GM19240 (cell line): ENCODE measurements at regions not wholly inside any gene's neighbourhood (a gene's known extent, or its start where the extent isn't known, plus 50 kb on each side); places are given as distances from the start of the nearest gene placed in this dataset.

ENCODE experiments used
- DNase-seq: peaks from one replicate; pipeline ENCODE4 v3.0.0; 2011; ENCODE audit warnings: low spot score; ENCODE audit not compliant: insufficient read length

- DNase-seq: no peak
Observed at GRCh38 chr5:155952486-155953089, 374.4 kb upstream of the SGCD start.

- DNase-seq: no peak
Observed at GRCh38 chr5:155953335-155953734, 373.6 kb upstream of the SGCD start.

- no peak for DNase-seq
Observed at GRCh38 chr5:155954701-155955445, 372.1 kb upstream of the SGCD start.

- DNase-seq: no peak
Observed at GRCh38 chr5:155957884-155958283, 369.1 kb upstream of the SGCD start.

GRCh38 chr5:155959082-155959481, 367.9 kb upstream of the SGCD start:
- DNase-seq: no peak

- DNase-seq: no peak
Observed at GRCh38 chr5:155960177-155960576, 366.8 kb upstream of the SGCD start.

- DNase-seq: no peak
Observed at GRCh38 chr5:155969537-155969936, 357.4 kb upstream of the SGCD start.

GRCh38 chr5:155974369-155974768, 352.6 kb upstream of the SGCD start:
- DNase-seq: no peak

GRCh38 chr5:155978850-155979249, 348.1 kb upstream of the SGCD start:
- DNase-seq: no peak

GRCh38 chr5:155982354-155982753, 344.6 kb upstream of the SGCD start:
- DNase-seq: no peak

GRCh38 chr5:155983954-155984353, 343.0 kb upstream of the SGCD start:
- DNase-seq: no peak

GRCh38 chr5:155987265-155987810, 339.6 kb upstream of the SGCD start:
- no peak for DNase-seq

- no peak for DNase-seq
Observed at GRCh38 chr5:155989879-155990278, 337.1 kb upstream of the SGCD start.

GRCh38 chr5:155996123-155996522, 330.8 kb upstream of the SGCD start:
- DNase-seq: no peak

GRCh38 chr5:155998257-155998656, 328.7 kb upstream of the SGCD start:
- DNase-seq: no peak

- no peak for DNase-seq
Observed at GRCh38 chr5:156000115-156000514, 326.8 kb upstream of the SGCD start.

- no peak for DNase-seq
Observed at GRCh38 chr5:156004754-156005153, 322.2 kb upstream of the SGCD start.

- no peak for DNase-seq
Observed at GRCh38 chr5:156006026-156006647, 320.8 kb upstream of the SGCD start.

GRCh38 chr5:156008844-156009243, 318.1 kb upstream of the SGCD start:
- no peak for DNase-seq

- DNase-seq: no peak
Observed at GRCh38 chr5:156009583-156009982, 317.4 kb upstream of the SGCD start.

- no peak for DNase-seq
Observed at GRCh38 chr5:156015137-156015536, 311.8 kb upstream of the SGCD start.

GRCh38 chr5:156019130-156019529, 307.8 kb upstream of the SGCD start:
- no peak for DNase-seq
